Esophagus muscularis mucosa (tissue), 3 donors: ENCODE measurements at regions not wholly inside any gene's neighbourhood (a gene's known extent, or its start where the extent isn't known, plus 50 kb on each side); places are given as distances from the start of the nearest gene placed in this dataset.

Source experiments
- POLR2A ChIP-seq: fragments of 450-650 bp; IDR thresholded peaks from one replicate; pipeline ENCODE4 v1.6.1; 2017; ENCODE audit warnings: antibody characterized with exemption, moderate library complexity, mild to moderate bottlenecking, low read depth
- POLR2AphosphoS5 ChIP-seq, 2 donors: sonication (generic); formaldehyde crosslinking; IDR thresholded peaks; one replicate each; pipeline ENCODE4 v1.6.1; 2017; ENCODE audit warnings: antibody characterized with exemption in 2 of 2
- TF ChIP-seq, protein P1 (sequence below), 3 experiments: fragments of 200-600 bp in 2 of 3; fragments of 450-650 bp in 1 of 3; sonication (generic) in 2 of 3; IDR thresholded peaks; one replicate each; pipeline ENCODE4 v1.5.1; 2017 to 2019; ENCODE audit warnings: antibody characterized with exemption in 3 of 3, mild to moderate bottlenecking in 2 of 3, moderate library complexity in 1 of 3

DNA sequence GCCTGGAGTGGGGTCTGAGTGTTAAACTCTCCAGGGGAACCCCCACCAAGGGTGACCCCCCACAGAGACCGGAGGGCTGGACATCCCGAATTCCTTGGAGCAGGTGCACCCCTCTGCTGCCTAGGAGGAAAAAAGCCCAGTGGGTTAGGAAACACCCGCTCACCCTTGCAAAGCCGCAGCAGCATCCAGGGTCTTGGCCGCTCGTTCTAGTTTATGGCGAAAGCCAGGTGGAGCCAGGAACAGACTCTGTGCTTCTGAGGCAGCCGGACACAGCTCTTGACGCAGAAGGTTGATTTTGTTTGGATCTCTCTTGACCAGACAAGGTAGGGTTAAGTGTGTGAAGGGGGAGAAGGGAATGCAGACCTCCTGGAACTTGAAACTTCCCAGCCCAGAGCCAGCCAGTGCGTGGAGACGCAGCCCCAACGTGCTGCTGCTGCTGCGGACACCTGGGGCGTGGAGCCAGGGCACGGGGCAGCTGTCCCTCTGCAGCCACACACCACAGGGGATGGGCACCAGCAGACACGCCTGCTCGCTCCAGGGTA, 154.5 kb downstream of the LAT start:
- TF ChIP-seq, protein P1, sequence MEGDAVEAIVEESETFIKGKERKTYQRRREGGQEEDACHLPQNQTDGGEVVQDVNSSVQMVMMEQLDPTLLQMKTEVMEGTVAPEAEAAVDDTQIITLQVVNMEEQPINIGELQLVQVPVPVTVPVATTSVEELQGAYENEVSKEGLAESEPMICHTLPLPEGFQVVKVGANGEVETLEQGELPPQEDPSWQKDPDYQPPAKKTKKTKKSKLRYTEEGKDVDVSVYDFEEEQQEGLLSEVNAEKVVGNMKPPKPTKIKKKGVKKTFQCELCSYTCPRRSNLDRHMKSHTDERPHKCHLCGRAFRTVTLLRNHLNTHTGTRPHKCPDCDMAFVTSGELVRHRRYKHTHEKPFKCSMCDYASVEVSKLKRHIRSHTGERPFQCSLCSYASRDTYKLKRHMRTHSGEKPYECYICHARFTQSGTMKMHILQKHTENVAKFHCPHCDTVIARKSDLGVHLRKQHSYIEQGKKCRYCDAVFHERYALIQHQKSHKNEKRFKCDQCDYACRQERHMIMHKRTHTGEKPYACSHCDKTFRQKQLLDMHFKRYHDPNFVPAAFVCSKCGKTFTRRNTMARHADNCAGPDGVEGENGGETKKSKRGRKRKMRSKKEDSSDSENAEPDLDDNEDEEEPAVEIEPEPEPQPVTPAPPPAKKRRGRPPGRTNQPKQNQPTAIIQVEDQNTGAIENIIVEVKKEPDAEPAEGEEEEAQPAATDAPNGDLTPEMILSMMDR (IDR thresholded peaks at IDR 0.05), result no peak
- TF ChIP-seq POLR2AphosphoS5 (IDR thresholded peaks at IDR 0.05), result no peak
- TF ChIP-seq POLR2A, result no peak
